ENCODE measurements at regions not wholly inside any gene's neighbourhood (a gene's known extent, or its start where the extent isn't known, plus 50 kb on each side); places are given as distances from the start of the nearest gene placed in this dataset.

DNA sequence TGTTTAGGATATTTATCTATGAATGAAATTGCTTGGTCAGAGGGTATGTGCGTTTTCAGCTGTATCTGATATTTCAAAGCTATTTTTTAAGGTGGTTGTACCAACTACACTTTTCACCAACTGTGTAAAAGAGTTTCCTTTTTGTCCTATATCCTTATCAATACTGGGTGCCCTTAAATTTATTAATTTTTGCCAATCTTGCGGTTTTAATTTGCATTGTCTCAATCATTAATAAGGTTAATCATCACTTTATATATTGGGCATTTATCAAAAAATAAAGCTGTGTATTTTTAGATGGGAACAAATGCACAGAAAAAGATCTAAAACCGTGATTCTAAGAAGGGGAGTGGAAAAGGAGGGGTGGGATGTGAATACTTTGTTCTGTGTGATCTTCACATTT, 66.7 kb upstream of the SALL4 start:
- Histone ChIP-seq H3K4me3 (ENCODE audit: low read length) (no peak overlapping the region), H3K27me3 (ENCODE audit: control insufficient read depth in 2 of 2, insufficient read depth in 2 of 2, low read length in 2 of 2) (no peaks in the 10 kb centered on the region), H3K36me3 (ENCODE audit: control insufficient read depth in 2 of 3, insufficient read depth in 3 of 3, low read length in 3 of 3) (no peaks in the 10 kb centered on the region), H3K27ac (ENCODE audit: low read depth, low read length) (no peak overlapping the region), H3K4me1 (ENCODE audit: control insufficient read depth in 2 of 2, insufficient read depth in 2 of 2, low read length in 2 of 2) (no peaks in the 10 kb centered on the region), H3K9me3 (ENCODE audit: control insufficient read depth in 2 of 3, low read length in 3 of 3) (no peaks in the 10 kb centered on the region)
- no peak for DNase-seq
- H3K27me3 Mint-ChIP-seq, result peaks cover 0 to 13% (median 8%) of the 10 kb centered on the region in 5 donors
- no peak overlapping the region for H3K27ac Mint-ChIP-seq
- intact Hi-C loops (cut with micrococcal nuclease), result no loop called here
- no peak overlapping the region for H3K4me3 Mint-ChIP-seq
- ChIA-PET POLR2A (no interaction called here), CTCF (no interaction called here)
- H3K36me3 Mint-ChIP-seq, result no peaks in the 10 kb centered on the region
- ATAC-seq, result no peak
- peaks cover 0 to 2% (median 0%) of the 10 kb centered on the region in 11 donors for H3K9me3 Mint-ChIP-seq
- H3K4me1 Mint-ChIP-seq, result no peaks in the 10 kb centered on the region

DNA sequence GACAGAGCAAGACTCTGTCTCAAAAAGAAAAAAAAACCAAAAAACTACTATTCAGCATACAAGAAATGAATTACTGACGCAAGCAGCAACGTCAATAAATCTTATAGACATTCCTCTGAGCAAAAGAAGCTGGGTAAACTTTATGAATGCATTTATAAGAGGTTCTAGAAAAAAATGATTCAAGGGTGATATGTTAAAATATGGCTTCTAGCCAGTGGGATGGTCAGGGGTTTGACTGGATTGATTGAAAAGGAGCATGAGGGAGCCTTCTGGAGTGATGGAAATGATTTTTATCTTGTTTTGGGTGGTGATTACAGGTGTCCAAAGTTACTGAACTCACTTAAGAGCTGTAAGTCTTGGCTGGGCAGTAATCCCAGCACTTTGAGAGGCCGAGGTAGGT, 64.9 kb upstream of the SALL4 start:
- POLR2A ChIA-PET, result no interaction called here
- H3K4me1 Mint-ChIP-seq, result no peaks in the 10 kb centered on the region

GRCh38 chr20:51864967-51865366, 62.6 kb upstream of the SALL4 start:
- no peaks in the 10 kb centered on the region for H3K36me3 ChIP-seq (ENCODE audit: control insufficient read depth in 2 of 3, insufficient read depth in 3 of 3, low read length in 3 of 3)
- CTCF ChIA-PET, result no interaction called here
- H3K4me1 ChIP-seq (ENCODE audit: control insufficient read depth in 2 of 2, insufficient read depth in 2 of 2, low read length in 2 of 2), result no peaks in the 10 kb centered on the region
- intact Hi-C loops (cut with micrococcal nuclease), result no loop called here
- DNase-seq (no peak), ATAC-seq (no peak)
- no peak overlapping the region for H3K4me3 ChIP-seq (ENCODE audit: low read length)
- Mint-ChIP-seq H3K9me3 (peaks cover 0 to 2% (median 0%) of the 10 kb centered on the region in 11 donors), H3K36me3 (no peaks in the 10 kb centered on the region), H3K4me3 (no peak overlapping the region), H3K4me1 (no peaks in the 10 kb centered on the region), H3K27ac (no peak overlapping the region), H3K27me3 (peaks cover 2 to 24% (median 17%) of the 10 kb centered on the region in 5 donors)
- H3K9me3 ChIP-seq (ENCODE audit: control insufficient read depth in 2 of 3, low read length in 3 of 3), result no peaks in the 10 kb centered on the region
- H3K27me3 ChIP-seq (ENCODE audit: control insufficient read depth in 2 of 2, insufficient read depth in 2 of 2, low read length in 2 of 2), result no peaks in the 10 kb centered on the region
- H3K27ac ChIP-seq (ENCODE audit: low read depth, low read length), result no peak overlapping the region
- POLR2A ChIA-PET, result no interaction called here

More for the DNA sequence above, 64.9 kb upstream of the SALL4 start:
- no peak for DNase-seq
- Histone ChIP-seq H3K36me3 (ENCODE audit: control insufficient read depth in 2 of 3, insufficient read depth in 3 of 3, low read length in 3 of 3) (no peaks in the 10 kb centered on the region), H3K9me3 (ENCODE audit: control insufficient read depth in 2 of 3, low read length in 3 of 3) (no peaks in the 10 kb centered on the region), H3K27me3 (ENCODE audit: control insufficient read depth in 2 of 2, insufficient read depth in 2 of 2, low read length in 2 of 2) (no peaks in the 10 kb centered on the region), H3K27ac (ENCODE audit: low read depth, low read length) (no peak overlapping the region), H3K4me1 (ENCODE audit: control insufficient read depth in 2 of 2, insufficient read depth in 2 of 2, low read length in 2 of 2) (no peaks in the 10 kb centered on the region), H3K4me3 (ENCODE audit: low read length) (no peak overlapping the region)
- ATAC-seq, result no peak
- no peak overlapping the region for H3K27ac Mint-ChIP-seq
- H3K4me3 Mint-ChIP-seq, result no peak overlapping the region
- CTCF ChIA-PET, result interaction anchor here (0.7 kb wide), 1 partner anchor 30 kb away, joined by 4 read pairs; no protein-coding TSS in a partner anchor
- H3K27me3 Mint-ChIP-seq, result peaks cover 0 to 17% (median 14%) of the 10 kb centered on the region in 5 donors
- H3K9me3 Mint-ChIP-seq, result peaks cover 0 to 2% (median 0%) of the 10 kb centered on the region in 11 donors
- intact Hi-C loops (cut with micrococcal nuclease), result no loop called here
- H3K36me3 Mint-ChIP-seq, result no peaks in the 10 kb centered on the region

GRCh38 chr20:51862796-51863195, 60.5 kb upstream of the SALL4 start:
- no peak overlapping the region for H3K27ac ChIP-seq (ENCODE audit: low read depth, low read length)
- ATAC-seq (no peak), DNase-seq (no peak)
- no peak overlapping the region for H3K4me3 ChIP-seq (ENCODE audit: low read length)
- peaks cover 0 to 2% (median 0%) of the 10 kb centered on the region in 11 donors for H3K9me3 Mint-ChIP-seq
- no peaks in the 10 kb centered on the region for H3K9me3 ChIP-seq (ENCODE audit: control insufficient read depth in 2 of 3, low read length in 3 of 3)
- H3K4me3 Mint-ChIP-seq, result no peak overlapping the region
- no peak overlapping the region for H3K27ac Mint-ChIP-seq
- intact Hi-C loops (cut with micrococcal nuclease), result no loop called here
- no peaks in the 10 kb centered on the region for H3K36me3 Mint-ChIP-seq
- no peaks in the 10 kb centered on the region for H3K36me3 ChIP-seq (ENCODE audit: control insufficient read depth in 2 of 3, insufficient read depth in 3 of 3, low read length in 3 of 3)
- H3K27me3 ChIP-seq (ENCODE audit: control insufficient read depth in 2 of 2, insufficient read depth in 2 of 2, low read length in 2 of 2), result no peaks in the 10 kb centered on the region
- H3K27me3 Mint-ChIP-seq, result peaks cover 7 to 29% (median 17%) of the 10 kb centered on the region in 5 donors
- CTCF ChIA-PET, result no interaction called here
- H3K4me1 Mint-ChIP-seq, result no peaks in the 10 kb centered on the region
- POLR2A ChIA-PET, result no interaction called here
- H3K4me1 ChIP-seq (ENCODE audit: control insufficient read depth in 2 of 2, insufficient read depth in 2 of 2, low read length in 2 of 2), result no peaks in the 10 kb centered on the region

GRCh38 chr20:51861726-51862466, 59.6 kb upstream of the SALL4 start:
- H3K27ac Mint-ChIP-seq, result no peak overlapping the region
- no peaks in the 10 kb centered on the region for H3K36me3 Mint-ChIP-seq
- no peak for ATAC-seq
- H3K4me1 Mint-ChIP-seq, result no peaks in the 10 kb centered on the region
- no peak overlapping the region for H3K4me3 ChIP-seq (ENCODE audit: low read length)
- H3K9me3 ChIP-seq (ENCODE audit: control insufficient read depth in 2 of 3, low read length in 3 of 3), result no peaks in the 10 kb centered on the region
- H3K4me3 Mint-ChIP-seq, result no peak overlapping the region
- H3K27ac ChIP-seq (ENCODE audit: low read depth, low read length), result no peak overlapping the region
- no peak for DNase-seq
- no peaks in the 10 kb centered on the region for H3K4me1 ChIP-seq (ENCODE audit: control insufficient read depth in 2 of 2, insufficient read depth in 2 of 2, low read length in 2 of 2)
- H3K9me3 Mint-ChIP-seq, result peaks cover 0 to 2% (median 0%) of the 10 kb centered on the region in 11 donors
- H3K27me3 Mint-ChIP-seq, result peaks cover 7 to 31% (median 17%) of the 10 kb centered on the region in 5 donors
- H3K27me3 ChIP-seq (ENCODE audit: control insufficient read depth in 2 of 2, insufficient read depth in 2 of 2, low read length in 2 of 2), result no peaks in the 10 kb centered on the region
- ChIA-PET POLR2A (no interaction called here), CTCF (interaction anchor here (0.6 kb wide), 1 partner anchor 14 kb away, joined by 3 read pairs; no protein-coding TSS in a partner anchor)
- no peaks in the 10 kb centered on the region for H3K36me3 ChIP-seq (ENCODE audit: control insufficient read depth in 2 of 3, insufficient read depth in 3 of 3, low read length in 3 of 3)
- intact Hi-C loops (cut with micrococcal nuclease), result no loop called here

DNA sequence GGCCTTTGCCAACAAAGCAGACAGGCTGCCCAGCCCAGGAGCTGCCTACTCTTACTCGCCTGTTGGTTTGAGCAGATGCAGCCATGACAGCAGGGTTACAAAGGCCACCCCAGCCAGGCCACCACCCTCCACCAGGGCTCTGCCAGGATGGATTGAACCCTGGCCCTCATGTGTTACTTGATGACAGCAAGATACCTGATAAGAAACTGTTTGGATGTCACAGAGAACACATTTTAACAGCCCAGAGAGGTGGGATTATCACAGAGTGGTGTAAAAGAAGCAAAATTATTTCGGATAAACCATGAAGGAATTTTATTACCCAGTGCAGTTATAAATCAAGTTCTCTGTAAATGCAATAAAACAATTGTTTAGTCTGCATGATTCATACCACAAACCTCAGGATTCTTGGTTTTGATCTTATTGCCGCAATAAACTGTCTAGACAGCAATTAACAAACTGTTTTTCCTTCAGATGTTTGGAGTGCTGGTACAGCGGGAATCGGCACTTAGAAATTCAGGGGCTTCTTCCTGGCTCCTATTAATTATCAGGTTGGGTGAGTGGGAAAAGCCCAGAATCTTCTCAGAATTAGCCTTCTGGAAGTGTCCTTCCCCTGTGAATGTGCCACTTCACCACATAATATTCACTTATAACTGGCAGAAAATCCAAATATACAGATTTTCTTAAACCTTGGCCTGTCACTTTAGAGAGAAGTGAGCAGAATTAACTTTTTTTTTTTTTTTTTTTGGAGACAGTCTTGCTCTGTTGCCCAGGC, 58.0 kb upstream of the SALL4 start:
- no peaks in the 10 kb centered on the region for H3K9me3 ChIP-seq (ENCODE audit: control insufficient read depth in 2 of 3, low read length in 3 of 3)
- Mint-ChIP-seq H3K36me3 (no peaks in the 10 kb centered on the region), H3K27ac (no peak overlapping the region), H3K4me1 (no peaks in the 10 kb centered on the region), H3K4me3 (no peak overlapping the region), H3K9me3 (peaks cover 0 to 2% (median 0%) of the 10 kb centered on the region in 11 donors), H3K27me3 (peaks cover 7 to 35% (median 18%) of the 10 kb centered on the region in 5 donors)
- ChIA-PET CTCF (no interaction called here), POLR2A (no interaction called here)
- no peaks in the 10 kb centered on the region for H3K36me3 ChIP-seq (ENCODE audit: control insufficient read depth in 2 of 3, insufficient read depth in 3 of 3, low read length in 3 of 3)
- H3K4me1 ChIP-seq (ENCODE audit: control insufficient read depth in 2 of 2, insufficient read depth in 2 of 2, low read length in 2 of 2), result no peaks in the 10 kb centered on the region
- H3K27me3 ChIP-seq (ENCODE audit: control insufficient read depth in 2 of 2, insufficient read depth in 2 of 2, low read length in 2 of 2), result no peaks in the 10 kb centered on the region
- no peak for ATAC-seq
- DNase-seq, result no peak
- no peak overlapping the region for H3K27ac ChIP-seq (ENCODE audit: low read depth, low read length)
- intact Hi-C loops (cut with micrococcal nuclease), result no loop called here
- no peak overlapping the region for H3K4me3 ChIP-seq (ENCODE audit: low read length)
